WTC11 (cell line): ENCODE measurements at regions not wholly inside any gene's neighbourhood (a gene's known extent, or its start where the extent isn't known, plus 50 kb on each side); places are given as distances from the start of the nearest gene placed in this dataset.

ENCODE experiments used
- ATAC-seq: fragments of 200-7000 bp; cut with Tn5 transposase; 2 replicates; pipeline ENCODE4 v1.10.0; 2021; ENCODE audit warnings: mild to moderate bottlenecking, moderate library complexity
- CTCF ChIA-PET: fragments of 300-600 bp; sonication (Branson Sonifier 250); formaldehyde crosslinking; loops from one replicate; lab custom pipeline; 2021; ENCODE audit warnings: antibody characterized with exemption; lab: Charles Lee
- POLR2A ChIA-PET: fragments of 350-600 bp; sonication (Branson Sonifier 250); formaldehyde crosslinking; loops from one replicate; lab custom pipeline; 2021; ENCODE audit warnings: antibody characterized with exemption; lab: Charles Lee
- DNase-seq: peaks from one replicate; pipeline ENCODE4 v3.0.0; 2021; ENCODE audit warnings: low spot score
- H3K27ac Mint-ChIP-seq: 2 replicates; pipeline ENCODE4 v1.8.0; 2021; ENCODE audit warnings: mixed read lengths
- H3K27me3 Mint-ChIP-seq: 2 replicates; pipeline ENCODE4 v1.8.0; 2021; ENCODE audit warnings: low read depth, mild to moderate bottlenecking, moderate library complexity, mixed read lengths
- H3K36me3 Mint-ChIP-seq: 2 replicates; pipeline ENCODE4 v1.8.0; 2021; ENCODE audit warnings: mixed read lengths
- H3K4me1 Mint-ChIP-seq: 2 replicates; pipeline ENCODE4 v1.8.0; 2022; ENCODE audit warnings: mixed read lengths
- H3K4me3 Mint-ChIP-seq: 2 replicates; pipeline ENCODE4 v1.8.0; 2021; ENCODE audit warnings: mild to moderate bottlenecking, moderate library complexity, mixed read lengths
- H3K9me3 Mint-ChIP-seq: 2 replicates; pipeline ENCODE4 v1.8.0; 2021; ENCODE audit warnings: mixed read lengths
- ATF2 ChIP-seq: sonication (generic); formaldehyde crosslinking; IDR thresholded peaks from 2 replicates; pipeline ENCODE4 v1.8.1; 2022; ENCODE audit warnings: low read depth, missing genetic modification reagents, borderline replicate concordance
- CDX4 ChIP-seq: fragments of 250-450 bp; sonication (Bioruptor Pico); IDR thresholded peaks from 2 replicates; pipeline ENCODE4 v1.9.0; 2021; ENCODE audit warnings: moderate library complexity, mild to moderate bottlenecking, inconsistent platforms, borderline replicate concordance
- CTCF ChIP-seq: fragments of 200-600 bp; IDR thresholded peaks from 2 replicates; pipeline ENCODE4 v1.8.0; 2022; ENCODE audit warnings: antibody characterized with exemption
- ESRRA ChIP-seq: sonication (generic); formaldehyde crosslinking; IDR thresholded peaks from 2 replicates; pipeline ENCODE4 v1.8.1; 2022; ENCODE audit warnings: mild to moderate bottlenecking, missing genetic modification reagents, borderline replicate concordance
- FOXP1 ChIP-seq: sonication (generic); formaldehyde crosslinking; IDR thresholded peaks from 2 replicates; pipeline ENCODE4 v1.8.0; 2022; ENCODE audit warnings: missing genetic modification reagents, mild to moderate bottlenecking, moderate library complexity, borderline replicate concordance
- GTF2I ChIP-seq: fragments of 250-450 bp; sonication (Bioruptor Pico); conservative IDR thresholded peaks from 2 replicates; pipeline ENCODE4 v1.4.0; 2021; ENCODE audit warnings: mild to moderate bottlenecking
- HMGA2 ChIP-seq: fragments of 250-450 bp; sonication (Bioruptor Pico); IDR thresholded peaks from 2 replicates; pipeline ENCODE4 v1.4.0; 2021; ENCODE audit warnings: mild to moderate bottlenecking, moderate library complexity
- IRF1 ChIP-seq: sonication (generic); formaldehyde crosslinking; IDR thresholded peaks from 2 replicates; pipeline ENCODE4 v1.8.0; 2023; ENCODE audit warnings: missing genetic modification reagents
- JUN ChIP-seq: sonication (generic); formaldehyde crosslinking; IDR thresholded peaks from 2 replicates; pipeline ENCODE4 v1.8.0; 2023; ENCODE audit warnings: mild to moderate bottlenecking, missing genetic modification reagents
- NFE2L1 ChIP-seq: sonication (generic); formaldehyde crosslinking; IDR thresholded peaks from 2 replicates; pipeline ENCODE4 v1.8.1; 2023; ENCODE audit warnings: missing genetic modification reagents
- NR1H2 ChIP-seq: sonication (generic); formaldehyde crosslinking; IDR thresholded peaks from 2 replicates; pipeline ENCODE4 v1.9.0; 2021; ENCODE audit warnings: mild to moderate bottlenecking, moderate library complexity, missing genetic modification reagents
- PRDM15 ChIP-seq: sonication (generic); formaldehyde crosslinking; IDR thresholded peaks from 2 replicates; pipeline ENCODE4 v1.8.0; 2022; ENCODE audit warnings: missing genetic modification reagents
- PREB ChIP-seq: sonication (generic); formaldehyde crosslinking; IDR thresholded peaks from 2 replicates; pipeline ENCODE4 v1.8.1; 2022; ENCODE audit warnings: mild to moderate bottlenecking, missing genetic modification reagents, moderate library complexity, borderline replicate concordance
- RELA ChIP-seq: sonication (generic); formaldehyde crosslinking; IDR thresholded peaks from 2 replicates; pipeline ENCODE4 v1.8.1; 2022; ENCODE audit warnings: missing genetic modification reagents, mild to moderate bottlenecking, borderline replicate concordance
- SMAD3 ChIP-seq: sonication (generic); formaldehyde crosslinking; IDR thresholded peaks from 2 replicates; pipeline ENCODE4 v1.8.0; 2022; ENCODE audit warnings: missing genetic modification reagents, mild to moderate bottlenecking, borderline replicate concordance
- STAT6 ChIP-seq: sonication (generic); formaldehyde crosslinking; conservative IDR thresholded peaks from 2 replicates; pipeline ENCODE4 v1.8.1; 2023; ENCODE audit warnings: mild to moderate bottlenecking, low read depth, missing genetic modification reagents, moderate library complexity
- TEAD4 ChIP-seq: sonication (generic); formaldehyde crosslinking; IDR thresholded peaks from 2 replicates; pipeline ENCODE4 v1.8.0; 2022; ENCODE audit warnings: mild to moderate bottlenecking, missing genetic modification reagents
- TP53 ChIP-seq: sonication (generic); formaldehyde crosslinking; IDR thresholded peaks from 2 replicates; pipeline ENCODE4 v1.8.1; 2023; ENCODE audit warnings: mild to moderate bottlenecking, missing genetic modification reagents
- ZNF121 ChIP-seq: sonication (generic); formaldehyde crosslinking; IDR thresholded peaks from 2 replicates; pipeline ENCODE4 v1.8.0; 2023; ENCODE audit warnings: missing genetic modification reagents
- ZNF138 ChIP-seq: sonication (generic); formaldehyde crosslinking; conservative IDR thresholded peaks from 2 replicates; pipeline ENCODE4 v1.8.1; 2022; ENCODE audit warnings: mild to moderate bottlenecking, moderate library complexity, missing genetic modification reagents

GRCh38 chr10:42975005-42975493 is 101.8 kb upstream of the RET start (continued):
- TF ChIP-seq TP53 (CRISPR knock-in tag) (no peak), ZNF138 (CRISPR knock-in tag) (no peak), PREB (CRISPR knock-in tag) (no peak), PRDM15 (CRISPR knock-in tag) (no peak), FOXP1 (CRISPR knock-in tag) (no peak), JUN (CRISPR knock-in tag) (no peak), NFE2L1 (CRISPR knock-in tag) (no peak), STAT6 (CRISPR knock-in tag) (no peak), SMAD3 (CRISPR knock-in tag) (no peak), ZNF121 (no peak)

- Mint-ChIP-seq H3K4me1 (peaks cover 10% of the 10 kb centered on the region), H3K4me3 (no peak overlapping the region), H3K9me3 (no peaks in the 10 kb centered on the region), H3K27me3 (no peaks in the 10 kb centered on the region), H3K27ac (no peak overlapping the region), H3K36me3 (no peaks in the 10 kb centered on the region)
- DNase-seq, result peak; percentile 18
- ChIA-PET POLR2A (no interaction called here), CTCF (interaction anchor here (0.7 to 1.0 kb wide), 2 partner anchors 100 to 103 kb away, joined by 3 read pairs; no protein-coding TSS in a partner anchor)
- peak; percentile 27; the same call in 1 of the 2 replicates for ATAC-seq
- TF ChIP-seq RELA (CRISPR knock-in tag) (no peak), ATF2 (no peak), IRF1 (CRISPR knock-in tag) (no peak), CTCF (no peak), JUN (CRISPR knock-in tag) (no peak), TEAD4 (CRISPR knock-in tag) (no peak), ESRRA (no peak), CDX4 (CRISPR knock-in tag) (no peak), HMGA2 (no peak), GTF2I (CRISPR knock-in tag) (no peak), FOXP1 (CRISPR knock-in tag) (no peak), NR1H2 (no peak)
Observed at GRCh38 chr10:42975558-42976340, 101.1 kb upstream of the RET start.
